T-helper 2 cell treated with Interferon-gamma antibody and Interleukin-4, amounts not matched to agents 100 ng/mL and 5 ng/mL, for 36 hours (primary cell): ENCODE measurements at regions not wholly inside any gene's neighbourhood (a gene's known extent, or its start where the extent isn't known, plus 50 kb on each side); places are given as distances from the start of the nearest gene placed in this dataset.

Experiments
- intact Hi-C: fragments of 100-400 bp; cut with micrococcal nuclease; formaldehyde crosslinking; loops from one replicate; pipeline ENCODE4 v1.15.1; 2023

- intact Hi-C loops, result no loop called here
Observed at GRCh38 chr3:30201715-30202114, 404.7 kb upstream of the TGFBR2 start.

- intact Hi-C loops, result no loop called here
Observed at GRCh38 chr3:30203301-30203700, 403.1 kb upstream of the TGFBR2 start.

GRCh38 chr3:30204126-30204525, 402.3 kb upstream of the TGFBR2 start:
- intact Hi-C loops, result no loop called here

GRCh38 chr3:30206051-30206450, 400.4 kb upstream of the TGFBR2 start:
- intact Hi-C loops, result no loop called here

- intact Hi-C loops, result loop anchor here (5.0 kb wide), 1 partner anchor 396 kb away; no protein-coding TSS in a partner anchor
Observed at GRCh38 chr3:30221619-30222018, 384.8 kb upstream of the TGFBR2 start.

GRCh38 chr3:30222441-30222840, 384.0 kb upstream of the TGFBR2 start:
- intact Hi-C loops, result loop anchor here (5.0 kb wide), 1 partner anchor 395 kb away; no protein-coding TSS in a partner anchor

GRCh38 chr3:30225021-30225420, 381.4 kb upstream of the TGFBR2 start:
- intact Hi-C loops, result no loop called here

GRCh38 chr3:30226601-30227151, 379.7 kb upstream of the TGFBR2 start:
- intact Hi-C loops, result no loop called here

- intact Hi-C loops, result loop anchor here (2.0 kb wide), 1 partner anchor 121 kb away; no protein-coding TSS in a partner anchor
Observed at GRCh38 chr3:30227571-30228301, 378.7 kb upstream of the TGFBR2 start.

GRCh38 chr3:30228302-30228631, 378.1 kb upstream of the TGFBR2 start:
- intact Hi-C loops, result loop anchor here (2.0 kb wide), 1 partner anchor 121 kb away; no protein-coding TSS in a partner anchor

GRCh38 chr3:30231277-30232141, 374.9 kb upstream of the TGFBR2 start:
- intact Hi-C loops, result no loop called here

GRCh38 chr3:30232142-30232541, 374.3 kb upstream of the TGFBR2 start:
- intact Hi-C loops, result no loop called here

- intact Hi-C loops, result no loop called here
Observed at GRCh38 chr3:30233913-30234646, 372.3 kb upstream of the TGFBR2 start.

GRCh38 chr3:30236011-30236410, 370.4 kb upstream of the TGFBR2 start:
- intact Hi-C loops, result no loop called here

GRCh38 chr3:30241721-30242120, 364.7 kb upstream of the TGFBR2 start:
- intact Hi-C loops, result no loop called here

- intact Hi-C loops, result no loop called here
Observed at GRCh38 chr3:30245858-30246622, 360.4 kb upstream of the TGFBR2 start.

- intact Hi-C loops, result no loop called here
Observed at GRCh38 chr3:30248423-30248822, 358.0 kb upstream of the TGFBR2 start.

- intact Hi-C loops, result no loop called here
Observed at GRCh38 chr3:30252474-30252873, 353.9 kb upstream of the TGFBR2 start.

- intact Hi-C loops, result no loop called here
Observed at GRCh38 chr3:30253832-30254231, 352.6 kb upstream of the TGFBR2 start.

GRCh38 chr3:30256474-30256873, 349.9 kb upstream of the TGFBR2 start:
- intact Hi-C loops, result no loop called here
